Limb (tissue), 2 donors: ENCODE measurements at regions not wholly inside any gene's neighbourhood (a gene's known extent, or its start where the extent isn't known, plus 50 kb on each side); places are given as distances from the start of the nearest gene placed in this dataset.

ENCODE experiments used
- DNase-seq, 2 donors: peaks; one replicate each; pipeline ENCODE4 v3.0.0-alpha.2; 2016; ENCODE audit errors: extremely low spot score in 2 of 2

DNA sequence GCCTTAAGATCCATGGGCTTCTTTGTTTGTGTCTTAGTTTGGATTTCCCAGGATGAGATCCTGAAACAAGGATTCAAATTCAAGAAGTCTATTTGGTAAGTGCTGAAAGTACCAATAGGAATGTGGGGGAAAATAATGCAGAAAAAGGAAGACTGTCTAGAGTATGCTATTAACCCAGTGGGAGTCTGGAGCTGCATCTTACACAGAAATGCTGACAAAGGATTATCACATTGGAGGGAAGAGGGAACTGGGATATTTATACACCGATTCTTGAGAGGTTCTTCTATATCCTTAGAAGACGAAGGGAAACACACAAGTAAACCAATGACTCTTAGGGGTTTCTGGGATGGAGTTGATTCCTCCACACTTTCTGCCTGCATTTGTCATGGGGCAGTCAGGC, 294.8 kb upstream of the FIGN start:
- DNase-seq = no peak

DNA sequence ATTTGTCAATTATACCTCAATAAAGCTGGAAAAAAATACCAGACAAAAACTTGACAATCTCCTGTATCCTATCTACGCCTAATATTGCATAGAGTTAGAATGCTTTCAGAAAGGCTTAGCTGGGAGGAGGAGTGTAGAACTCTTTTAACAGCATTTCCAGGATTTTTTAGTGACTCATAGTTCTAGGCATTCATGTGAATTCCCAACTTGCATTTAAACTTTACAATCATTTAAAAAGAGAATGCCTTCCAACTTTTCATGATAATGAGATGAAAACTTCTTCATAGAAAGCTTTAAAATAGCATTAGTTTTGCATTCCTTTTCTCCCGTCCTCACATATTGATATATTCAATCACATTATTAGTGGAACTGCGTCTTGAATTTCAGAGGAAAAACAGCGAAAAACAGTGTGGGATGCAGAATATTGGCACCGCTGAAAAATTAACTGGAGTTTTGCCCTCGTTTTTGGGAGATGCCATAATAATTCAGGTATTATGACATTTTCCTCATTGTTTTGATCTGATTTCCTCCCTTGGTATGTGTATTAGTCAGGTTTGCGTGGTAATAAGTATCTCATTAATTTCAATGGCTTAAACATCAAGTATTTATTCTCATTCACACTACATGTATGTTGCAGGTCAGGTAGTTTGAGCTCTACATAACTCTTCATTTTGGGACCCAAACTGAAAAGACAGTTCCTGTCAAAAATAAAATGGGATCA, 293.2 kb upstream of the FIGN start:
- DNase-seq = peak in 1 of 2 donors; percentile 18

DNA sequence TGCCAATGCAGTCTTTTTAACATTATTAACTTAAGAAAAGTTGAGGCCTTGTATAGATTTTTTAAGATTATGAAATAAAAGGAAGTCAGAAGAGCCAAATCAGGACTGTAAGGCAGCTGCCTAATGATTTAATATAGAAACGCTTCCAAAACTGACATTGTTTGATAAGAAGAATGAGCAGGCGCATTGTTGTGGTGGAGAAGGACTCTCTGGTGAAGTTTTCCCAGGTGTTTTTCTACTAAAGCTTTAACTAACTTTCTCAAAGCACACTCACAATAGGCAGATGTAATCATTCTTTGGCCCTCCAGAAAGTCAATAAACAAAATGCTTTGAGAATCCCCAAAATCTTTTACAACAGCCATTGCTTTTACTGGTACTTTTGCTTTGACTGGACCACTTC, 288.6 kb upstream of the FIGN start:
- no peak for DNase-seq

DNA sequence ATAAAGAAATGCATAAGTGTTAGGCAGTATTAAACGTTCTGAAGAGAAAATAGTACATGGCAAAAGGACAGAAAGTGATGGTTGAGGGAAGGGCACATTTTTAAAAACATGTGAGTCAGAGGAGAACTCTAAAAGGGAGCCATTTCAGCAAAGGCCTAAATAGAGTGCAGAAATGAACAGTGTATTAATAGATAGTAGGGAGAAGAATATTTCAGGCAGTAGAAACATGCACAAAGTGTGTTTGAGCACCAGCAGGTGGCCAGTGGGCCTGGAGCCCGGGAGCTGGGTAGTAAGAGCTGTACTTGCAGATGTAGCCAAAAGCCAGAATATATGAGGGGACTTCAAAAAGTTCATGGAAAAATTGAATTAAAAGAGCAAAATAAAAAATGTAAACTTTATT, 288.1 kb upstream of the FIGN start:
- no peak for DNase-seq

DNA sequence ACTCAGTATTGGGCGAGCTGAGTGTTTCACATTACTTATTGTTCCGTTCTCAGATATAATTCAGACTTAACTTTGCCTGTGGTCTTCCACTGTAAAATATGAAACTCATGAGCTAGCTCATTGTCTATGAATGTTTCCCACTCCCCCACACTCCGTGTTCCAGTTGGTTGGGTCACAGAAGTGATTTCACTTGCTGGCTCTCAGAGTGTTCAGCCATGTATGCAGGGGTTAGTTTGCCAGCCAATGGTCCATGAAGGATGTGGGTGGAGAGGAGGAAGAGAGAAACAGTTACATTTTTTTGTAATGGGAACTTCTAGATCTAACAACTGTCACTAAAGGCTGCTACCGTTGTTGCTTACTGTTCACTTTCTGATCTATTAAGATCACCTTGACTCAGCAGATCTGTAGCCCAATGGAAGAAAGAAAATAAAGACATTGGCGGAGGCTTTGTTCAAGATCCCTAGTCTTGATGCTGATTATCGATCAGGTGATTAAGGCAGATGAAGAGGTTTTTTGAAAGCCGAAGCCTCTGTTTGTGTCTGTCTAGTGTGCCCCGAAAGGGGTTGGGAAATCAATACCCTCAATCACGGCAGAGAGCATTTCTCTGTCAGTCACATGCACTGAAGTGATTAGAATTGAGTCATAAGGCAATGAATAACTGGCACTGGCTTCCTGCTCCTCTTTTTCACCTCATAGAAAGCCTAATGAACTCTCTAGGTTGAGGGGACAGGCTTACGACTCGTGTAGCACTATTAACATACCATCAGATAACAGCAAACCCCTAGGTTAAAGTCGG, 279.7 kb upstream of the FIGN start:
- DNase-seq = peak in 1 of 2 donors; percentile 11

DNA sequence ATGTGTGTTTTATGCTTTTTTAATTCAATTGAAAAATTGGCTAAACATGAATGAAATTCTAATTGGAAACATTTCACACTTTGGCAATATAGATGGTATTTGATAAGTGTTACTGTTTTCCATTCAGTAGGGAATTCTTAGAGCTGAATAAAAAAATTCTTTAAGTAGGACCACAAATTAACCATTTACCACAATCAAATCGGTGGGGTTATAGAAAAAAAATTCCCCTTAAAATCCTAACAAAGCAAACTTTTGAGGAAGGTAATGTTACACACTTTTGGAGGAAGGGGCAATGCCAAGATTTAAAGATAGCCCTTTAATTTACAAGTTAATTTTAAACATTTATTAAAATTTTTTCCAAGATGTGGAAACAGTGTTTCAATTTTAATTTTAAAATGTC, 279.0 kb upstream of the FIGN start:
- no peak for DNase-seq

DNA sequence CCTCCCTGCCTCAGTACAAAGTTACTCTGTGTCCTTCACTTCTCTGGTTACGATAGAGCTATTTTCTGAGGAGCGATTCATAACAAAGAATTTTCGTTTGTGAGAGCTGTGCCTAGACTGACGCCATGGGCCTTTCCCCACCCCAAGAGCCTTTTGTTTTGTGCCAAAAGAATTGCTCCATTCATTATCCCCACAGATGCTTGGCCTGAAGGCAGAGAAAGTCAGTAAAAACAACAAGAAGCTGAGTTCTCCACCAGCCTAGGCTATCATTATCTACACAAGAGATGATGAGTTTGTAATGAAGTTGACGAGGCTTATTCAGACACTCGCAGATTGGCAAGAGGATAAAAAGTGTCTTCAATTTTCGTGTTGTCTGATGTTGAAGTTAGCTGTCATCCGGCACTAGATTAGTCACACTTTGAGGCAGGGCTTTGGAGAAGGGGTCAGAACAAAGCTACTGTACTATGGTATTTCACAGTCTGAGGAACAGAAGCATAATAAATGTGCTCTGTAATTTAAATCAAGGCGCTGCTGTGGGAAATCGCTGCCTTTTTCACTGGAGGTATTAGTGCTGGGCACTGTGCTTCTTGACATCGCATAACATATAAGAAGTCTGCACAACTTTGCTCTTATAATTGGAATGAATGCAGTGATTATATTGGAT, 278.4 kb upstream of the FIGN start:
- peak in 1 of 2 donors; percentile 15 for DNase-seq

DNA sequence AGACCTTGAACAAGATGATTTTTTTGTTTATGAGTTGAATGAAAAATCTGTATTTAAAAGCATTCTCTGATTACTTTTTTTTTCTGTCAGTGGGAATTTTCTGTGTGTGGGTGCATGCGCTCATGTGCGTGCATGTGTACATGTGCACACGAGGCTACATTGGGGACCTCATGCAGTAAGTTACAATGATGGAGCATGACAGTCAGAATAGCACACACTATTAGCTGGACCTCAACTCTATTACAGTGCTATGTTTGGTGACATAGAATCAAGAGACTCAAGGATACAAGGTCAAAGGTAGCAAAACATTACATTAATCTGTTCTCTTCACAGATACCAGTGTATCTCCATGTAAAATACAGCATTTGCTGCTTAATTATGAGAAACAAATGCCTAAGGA, 276.8 kb upstream of the FIGN start:
- no peak for DNase-seq

DNA sequence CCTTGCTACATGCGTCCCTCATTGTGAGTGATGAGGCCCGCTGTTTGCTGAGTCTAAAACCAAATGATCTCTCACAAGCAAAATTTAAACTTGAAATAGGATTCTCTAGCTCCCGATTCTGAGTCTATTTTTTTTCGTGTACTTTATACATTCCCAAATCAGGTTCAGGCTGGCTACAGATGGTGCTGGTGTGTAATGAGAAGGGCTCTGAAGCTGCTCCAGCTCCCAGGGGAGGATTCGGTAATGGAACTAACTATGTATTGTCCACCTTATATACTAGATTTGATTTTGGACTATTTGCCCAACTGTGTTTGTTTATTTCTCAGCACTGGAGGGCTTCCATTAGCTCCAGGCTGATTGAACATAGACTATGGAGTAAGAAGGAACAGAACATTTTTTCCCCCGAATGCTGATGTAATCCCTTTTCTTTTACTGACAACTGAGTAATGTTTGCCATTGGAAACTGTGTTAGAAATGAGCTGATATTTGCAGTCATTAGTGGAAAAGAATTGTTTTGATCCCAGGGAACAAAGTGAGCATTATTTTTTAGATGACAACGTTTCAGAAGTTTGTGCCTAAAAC, 274.0 kb upstream of the FIGN start:
- DNase-seq = no peak

DNA sequence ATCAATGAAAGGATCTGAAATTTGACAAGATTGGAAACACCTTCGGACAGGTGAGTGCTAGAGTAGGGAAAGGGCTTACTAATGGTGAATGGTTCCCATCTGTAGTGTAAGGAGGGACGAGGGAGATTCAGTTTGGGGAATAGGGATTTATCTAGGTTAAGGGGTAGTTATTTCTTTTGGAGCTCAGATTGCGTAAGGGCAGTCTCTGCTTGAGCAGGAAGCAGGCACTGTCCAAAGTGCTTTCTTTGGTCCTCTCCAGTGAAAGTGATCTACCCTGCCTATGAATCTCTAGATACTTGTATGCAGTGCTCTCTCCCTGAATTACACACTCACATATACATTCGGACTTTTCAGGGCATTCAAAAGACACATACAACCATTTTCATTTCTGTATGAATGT, 272.9 kb upstream of the FIGN start:
- no peak for DNase-seq

DNA sequence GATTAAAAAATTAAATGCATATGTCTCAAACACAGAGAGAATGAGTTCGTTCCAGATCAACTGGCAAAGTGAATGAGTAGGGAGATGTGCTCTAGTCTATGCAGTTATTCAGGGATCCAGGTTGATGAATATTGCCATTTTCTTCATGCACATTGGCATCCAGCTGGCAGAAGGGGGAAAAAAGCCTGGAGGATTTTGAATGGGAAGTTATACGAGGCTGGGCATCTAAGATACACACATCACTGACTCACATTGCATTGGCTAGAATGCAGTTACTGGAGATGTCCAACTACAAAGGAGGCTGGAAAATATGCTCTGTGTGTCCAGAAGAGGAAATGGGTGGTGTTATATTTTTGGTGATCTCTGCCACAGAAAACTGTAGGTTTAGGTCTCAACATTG, 270.9 kb upstream of the FIGN start:
- no peak for DNase-seq

DNA sequence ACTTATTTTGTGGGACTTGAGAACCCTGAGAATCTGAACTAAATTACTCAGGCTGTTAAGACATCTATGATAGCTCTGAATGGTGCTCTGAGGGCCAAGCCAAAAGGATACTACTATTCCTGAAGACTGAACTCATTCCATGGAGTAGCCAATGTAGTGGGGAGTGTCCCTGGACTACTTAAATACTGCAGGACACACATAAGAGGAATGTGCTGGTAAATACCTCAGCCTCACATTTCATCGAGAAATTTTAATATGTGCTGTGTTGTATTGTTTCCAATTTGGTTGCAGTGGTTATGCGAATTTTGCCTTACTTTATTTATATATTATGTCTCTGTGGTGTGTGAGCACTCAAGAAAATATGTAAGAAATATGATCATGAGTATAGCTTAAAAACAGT, 264.4 kb upstream of the FIGN start:
- DNase-seq = no peak

DNA sequence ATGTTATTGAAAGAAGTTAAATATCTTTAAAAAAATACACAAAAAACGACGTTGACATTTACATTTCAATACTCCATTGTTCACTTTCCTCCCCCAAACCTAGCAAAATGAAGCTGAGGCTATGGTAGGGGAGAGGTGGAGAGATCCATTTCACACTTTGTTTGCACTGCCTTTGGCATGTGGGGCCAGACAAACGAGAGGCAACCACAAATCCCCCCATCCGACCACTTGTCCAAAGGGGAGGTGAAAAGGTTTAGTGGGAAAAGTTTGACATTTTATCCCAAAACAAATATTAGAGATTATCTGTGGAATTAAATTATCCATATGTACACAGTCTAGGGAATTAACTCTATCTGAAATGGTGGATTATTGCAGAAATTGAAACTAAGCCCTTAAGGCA, 261.7 kb upstream of the FIGN start:
- no peak for DNase-seq

DNA sequence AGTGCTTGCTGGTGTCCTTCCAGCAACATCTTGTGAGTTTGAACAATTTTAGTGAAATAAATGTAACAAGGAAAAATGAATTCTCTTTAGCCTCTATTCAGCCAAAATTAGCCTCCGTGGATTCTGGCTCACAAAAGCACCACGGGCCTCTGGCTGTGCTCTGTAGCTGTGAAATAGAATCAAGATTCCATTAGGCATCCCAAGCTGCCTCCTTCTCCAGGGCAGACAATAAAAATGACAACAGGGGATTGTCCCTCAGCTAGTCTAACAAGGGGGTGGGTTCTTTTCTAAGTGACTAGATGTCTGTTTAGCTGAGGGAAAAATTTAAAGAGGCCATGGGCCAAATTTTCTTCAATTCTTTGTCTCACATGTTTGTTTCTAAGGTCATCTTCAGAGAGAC, 254.7 kb upstream of the FIGN start:
- no peak for DNase-seq

DNA sequence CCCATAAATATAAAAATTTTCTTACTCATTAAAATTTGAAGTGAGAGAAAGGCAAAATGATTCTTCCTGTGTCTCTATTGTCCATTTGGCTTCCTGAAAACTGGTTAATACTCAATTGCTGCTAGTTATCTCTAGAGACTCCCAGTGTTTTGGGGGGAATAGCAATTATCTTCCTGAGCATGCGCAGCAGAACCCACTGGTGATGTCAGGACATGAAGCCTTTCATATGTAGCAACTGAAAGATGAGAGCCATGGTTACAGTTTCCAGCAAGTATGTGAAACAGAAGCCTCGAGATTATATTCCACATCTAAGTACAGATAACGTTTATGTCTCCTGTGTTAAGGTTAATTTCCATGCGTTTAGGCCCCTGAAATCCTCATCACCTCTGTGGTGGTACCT, 254.3 kb upstream of the FIGN start:
- DNase-seq = no peak

DNA sequence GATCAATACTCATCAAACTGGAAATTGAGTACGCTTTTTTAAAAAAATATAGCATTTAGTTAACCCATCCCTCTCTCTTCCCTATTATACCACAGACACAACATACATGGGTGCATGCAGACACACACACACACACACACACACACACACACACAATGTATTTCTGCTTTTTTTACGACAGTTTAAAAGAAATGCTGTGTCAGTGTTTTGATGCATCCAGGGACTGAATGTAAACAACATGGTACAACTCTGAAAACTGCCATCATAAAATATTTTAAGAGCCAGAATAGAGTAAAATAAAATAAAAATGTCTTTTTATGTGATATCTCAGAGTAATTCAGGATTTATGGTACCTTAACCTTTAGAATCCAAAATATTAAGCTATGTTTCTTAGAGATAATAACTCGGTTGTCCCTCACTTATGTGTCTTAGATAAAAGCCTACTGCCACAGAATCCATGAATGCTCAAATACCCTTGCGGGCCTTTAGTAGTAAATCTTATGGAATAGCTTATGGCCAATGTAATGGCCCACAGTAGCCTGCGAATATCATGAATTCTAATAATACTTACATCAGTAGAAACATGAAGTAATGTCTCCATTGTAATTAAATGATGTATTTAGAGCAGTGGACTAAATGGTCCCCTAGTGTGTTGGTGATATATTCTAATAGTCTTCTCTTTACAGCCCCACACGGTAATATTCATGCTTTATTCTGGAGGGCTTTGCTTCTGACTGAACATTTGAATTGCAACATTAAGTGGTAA, 251.6 kb upstream of the FIGN start:
- DNase-seq = no peak

DNA sequence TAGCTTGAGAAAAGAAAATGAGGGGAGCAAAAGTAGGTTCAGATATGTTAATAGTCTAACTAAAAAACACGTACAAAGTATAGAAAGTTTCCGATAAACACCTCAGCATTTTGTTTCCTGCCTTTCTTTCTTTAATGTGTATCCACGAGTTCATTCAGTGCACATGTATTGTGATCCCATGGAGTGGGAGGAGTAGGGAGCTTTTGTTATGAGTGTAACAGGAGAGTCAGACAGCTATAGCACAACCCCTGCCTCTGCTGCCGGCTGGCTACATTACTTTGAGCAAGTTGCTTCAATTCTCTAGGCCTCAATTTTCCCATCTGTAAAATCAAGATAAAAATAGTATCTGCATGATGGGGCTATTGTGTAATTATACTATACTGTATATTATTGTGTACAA, 249.2 kb upstream of the FIGN start:
- DNase-seq = no peak

DNA sequence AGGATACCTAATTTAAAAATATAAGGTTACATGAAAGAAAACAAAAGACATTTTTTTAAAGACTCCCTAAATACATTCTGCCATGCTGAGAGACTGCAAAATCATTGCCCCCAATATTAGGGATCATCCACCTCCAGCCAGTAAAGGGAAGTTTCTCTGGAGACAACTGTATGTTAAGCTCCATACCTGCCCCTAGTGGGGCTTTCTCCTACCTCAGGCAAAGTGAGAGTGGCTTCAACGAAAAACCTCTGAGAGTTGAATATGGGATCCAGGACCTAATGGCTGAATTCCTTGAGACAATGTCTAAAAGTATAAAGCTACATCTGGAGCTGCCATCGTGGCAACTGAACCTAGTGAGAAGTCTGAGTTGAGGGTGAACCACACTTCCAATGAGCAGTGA, 248.1 kb upstream of the FIGN start:
- no peak for DNase-seq

DNA sequence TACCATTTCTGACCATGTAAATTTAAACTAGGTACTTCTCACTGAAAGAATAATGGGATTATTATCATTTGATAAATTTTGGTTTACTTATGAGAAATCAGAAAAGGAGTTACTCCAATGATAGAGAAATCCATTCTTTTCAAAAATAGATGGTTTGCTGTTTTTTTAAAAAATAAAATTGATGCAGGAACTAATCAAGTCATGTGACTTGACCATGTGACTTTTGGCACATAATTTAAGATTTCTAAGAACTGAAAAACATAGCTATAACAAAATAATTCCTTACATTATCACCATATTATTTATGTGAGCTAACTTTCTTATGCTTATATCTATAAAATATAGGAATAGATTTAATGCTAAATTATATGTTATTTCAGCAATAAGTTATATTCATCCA, 247.1 kb upstream of the FIGN start:
- no peak for DNase-seq

DNA sequence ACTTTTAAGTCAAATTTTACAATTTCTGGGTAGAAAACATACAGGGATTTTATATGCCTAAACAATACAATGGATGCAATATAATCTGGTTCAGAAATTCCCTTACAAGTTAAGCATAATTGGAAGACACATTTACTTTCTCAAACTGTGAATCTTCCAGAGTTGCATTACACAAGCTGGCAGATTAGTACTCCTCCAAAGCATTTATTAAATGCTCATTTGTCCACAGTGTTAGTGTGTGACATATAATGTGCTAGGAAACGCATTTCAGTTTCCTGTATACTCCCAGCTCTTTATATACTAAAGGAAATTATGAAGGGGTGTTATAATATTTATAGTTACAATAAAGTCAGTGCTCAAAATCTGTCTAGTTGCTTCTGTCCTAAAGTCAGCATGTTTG, 239.0 kb upstream of the FIGN start:
- no peak for DNase-seq

DNA sequence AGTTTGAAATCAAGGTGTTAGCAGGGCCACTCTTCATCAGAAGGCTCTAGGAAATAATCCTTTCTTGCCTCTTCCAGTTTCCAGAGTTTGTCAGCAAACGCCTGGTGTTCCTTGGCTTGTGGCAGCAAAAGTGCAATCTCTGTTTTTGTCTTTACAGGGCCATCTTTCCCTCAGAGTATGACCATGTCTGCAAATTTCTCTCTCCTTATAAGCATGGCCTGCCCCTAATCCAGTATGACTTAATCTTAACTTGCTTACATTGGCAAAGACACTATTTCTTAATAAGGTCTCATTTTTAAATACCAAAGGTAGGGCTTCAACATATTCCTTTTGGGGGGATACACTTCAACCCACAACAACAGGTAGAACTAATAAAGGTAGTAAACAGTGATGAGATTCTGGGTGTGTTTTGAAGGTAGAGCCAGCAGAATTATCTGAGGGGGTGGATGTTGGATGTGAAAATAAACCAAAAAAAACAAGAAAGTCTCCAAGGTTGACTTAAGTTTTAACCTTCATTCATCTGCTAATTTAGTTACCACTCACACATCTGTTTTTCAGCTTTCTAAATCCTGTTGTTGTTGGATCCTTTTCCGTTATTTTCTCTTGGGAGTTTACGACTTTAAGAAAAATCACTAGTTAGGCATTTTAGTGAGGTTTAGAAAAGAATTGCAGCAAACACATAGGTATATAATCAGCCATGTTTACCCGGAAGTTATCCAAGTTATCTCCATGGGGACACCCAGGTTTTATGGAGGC, 234.4 kb upstream of the FIGN start:
- peak in 1 of 2 donors; percentile 27 for DNase-seq
